MG63 (cell line): ENCODE measurements at regions not wholly inside any gene's neighbourhood (a gene's known extent, or its start where the extent isn't known, plus 50 kb on each side); places are given as distances from the start of the nearest gene placed in this dataset.
"Not testable (repeated sequence)": the region's sequence is repeated elsewhere in the genome, so short reads cannot be mapped to it uniquely, and the experiment has no call there.

Source experiments
- DNase-seq: peaks from one replicate; pipeline ENCODE4 v3.0.0-alpha.2; 2020
- H3K27me3 ChIP-seq: fragments of 250-450 bp; sonication (Bioruptor Pico); 2 replicates; pipeline ENCODE4 v1.5.1; 2020; ENCODE audit warnings: mild to moderate bottlenecking, moderate library complexity
- H3K36me3 ChIP-seq: fragments of 250-450 bp; sonication (Bioruptor Pico); 2 replicates; pipeline ENCODE4 v1.5.1; 2020; ENCODE audit warnings: mild to moderate bottlenecking, moderate library complexity
- H3K4me3 ChIP-seq: fragments of 250-450 bp; sonication (Bioruptor Pico); 2 replicates; pipeline ENCODE4 v1.5.1; 2020; ENCODE audit warnings: mild to moderate bottlenecking, moderate library complexity
- H3K9me3 ChIP-seq: fragments of 250-450 bp; sonication (Bioruptor Pico); 2 replicates; pipeline ENCODE4 v1.5.1; 2020; ENCODE audit warnings: mild to moderate bottlenecking, moderate library complexity

DNA sequence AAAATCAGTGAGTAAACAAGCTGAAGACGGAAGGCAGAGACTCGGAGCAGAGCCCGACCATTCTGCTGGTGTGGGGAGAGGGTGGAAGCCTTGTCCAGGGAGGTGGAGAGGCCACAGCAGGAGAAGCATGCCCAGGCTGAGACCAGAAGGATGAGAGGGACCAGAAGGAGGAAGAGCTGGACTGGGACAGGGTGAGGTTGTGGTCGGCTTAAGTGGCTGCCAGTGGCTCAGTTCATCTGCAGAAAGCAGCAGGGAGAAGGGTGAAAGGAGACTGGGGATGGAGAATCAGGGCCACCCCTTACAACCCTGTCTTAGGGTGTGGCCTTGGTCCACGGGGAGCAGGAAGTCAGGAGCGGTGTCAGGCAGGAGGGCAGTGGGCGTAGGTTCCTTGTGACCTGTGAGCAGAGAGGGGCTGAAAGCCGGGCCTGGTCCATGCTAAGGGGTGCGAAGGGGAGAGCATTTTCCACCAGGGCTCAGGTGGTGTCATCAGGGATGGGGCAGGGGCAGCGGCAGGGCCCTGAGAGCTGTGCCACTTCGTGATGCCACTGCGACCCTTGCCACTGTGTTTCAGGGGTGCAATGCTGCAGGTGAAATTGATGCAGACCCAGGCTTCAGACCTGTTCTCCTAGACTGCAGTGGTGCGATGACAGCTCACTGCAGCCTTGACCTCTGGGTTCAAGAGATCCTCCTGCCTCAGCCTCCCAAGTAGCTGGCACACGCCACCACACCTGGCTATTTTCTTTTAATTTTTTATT, 81.1 kb downstream of the TTLL2 start:
- no peaks in the 10 kb centered on the region for H3K9me3 ChIP-seq
- H3K4me3 ChIP-seq: no peak overlapping the region
- no peaks in the 10 kb centered on the region for H3K27me3 ChIP-seq
- no peak for DNase-seq
- H3K36me3 ChIP-seq: no peaks in the 10 kb centered on the region

DNA sequence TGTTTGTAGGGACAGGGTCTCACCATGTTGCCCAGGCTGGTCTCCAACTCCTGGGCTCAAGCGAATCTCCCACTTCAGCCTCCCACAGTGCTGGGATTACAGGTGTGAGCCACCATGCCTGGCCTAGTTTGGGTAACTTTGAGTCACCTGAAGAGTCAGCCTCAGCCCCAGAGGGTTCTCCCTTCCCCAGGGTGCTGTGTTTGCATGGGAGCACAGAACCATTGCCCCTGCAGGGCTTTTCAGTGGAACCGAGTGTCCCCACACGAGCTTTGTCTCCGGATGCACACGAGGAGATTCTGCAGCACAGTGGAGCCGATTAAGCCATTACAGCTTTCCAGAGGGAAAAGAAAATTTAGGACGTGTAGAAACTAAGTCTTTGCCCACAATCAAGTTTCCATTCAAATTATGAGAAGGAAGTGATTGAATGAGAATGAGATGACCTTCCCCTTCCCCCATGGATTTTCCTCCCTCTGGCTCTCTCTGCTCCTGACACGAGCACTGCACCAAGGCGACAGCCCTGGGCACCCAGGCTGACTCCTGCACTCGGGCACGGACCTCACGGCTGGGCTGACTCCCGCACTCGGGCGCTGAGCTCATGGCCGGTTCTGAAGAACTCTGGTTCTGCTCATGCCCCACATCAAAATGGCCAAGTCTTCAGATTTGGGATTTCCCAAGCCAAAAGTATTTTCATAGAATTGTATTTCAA, 81.8 kb downstream of the TTLL2 start:
- H3K36me3 ChIP-seq, H3K27me3 ChIP-seq, H3K9me3 ChIP-seq, H3K4me3 ChIP-seq, DNase-seq: not testable (repeated sequence)

DNA sequence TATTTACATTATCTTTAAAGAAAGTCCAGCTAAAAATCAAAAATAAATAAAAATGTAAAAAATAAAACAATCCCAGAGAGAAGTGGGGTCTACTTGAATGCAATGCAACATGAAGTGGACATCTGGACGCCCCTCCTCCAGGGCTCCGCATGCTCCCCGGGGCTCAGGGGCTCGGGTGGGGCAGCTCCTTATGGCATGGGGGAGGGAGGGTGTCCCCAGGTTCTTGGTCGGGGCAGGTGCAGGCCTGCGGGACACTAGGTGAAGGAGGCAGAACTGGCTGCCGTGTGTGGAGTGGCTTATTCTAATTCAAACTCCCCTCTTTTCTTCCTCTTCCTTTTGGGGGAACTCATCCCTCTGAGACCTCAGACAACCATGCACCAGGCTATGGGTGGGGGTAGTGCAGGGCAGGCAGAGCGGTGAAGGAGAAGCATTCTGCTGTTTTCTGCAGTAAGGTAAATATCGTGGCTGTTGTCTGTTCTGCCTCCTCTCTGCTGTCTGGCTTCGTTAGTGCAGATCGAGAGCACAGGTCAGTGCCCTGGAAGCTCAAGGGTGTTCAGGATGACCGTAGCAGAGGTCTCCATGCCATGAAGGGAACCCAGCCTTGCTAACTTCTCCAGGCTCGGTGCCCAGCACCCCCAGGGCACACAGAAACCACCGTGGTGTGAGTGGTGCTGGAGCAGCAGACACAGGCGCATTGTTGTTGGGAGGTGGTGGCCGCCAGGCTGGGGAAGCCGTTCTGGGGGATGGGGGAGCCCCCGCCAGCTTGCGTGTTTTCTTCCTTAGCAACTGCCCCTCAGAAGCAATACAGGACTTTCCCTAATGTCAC, 82.6 kb downstream of the TTLL2 start:
- H3K9me3 ChIP-seq: no peaks in the 10 kb centered on the region

DNA sequence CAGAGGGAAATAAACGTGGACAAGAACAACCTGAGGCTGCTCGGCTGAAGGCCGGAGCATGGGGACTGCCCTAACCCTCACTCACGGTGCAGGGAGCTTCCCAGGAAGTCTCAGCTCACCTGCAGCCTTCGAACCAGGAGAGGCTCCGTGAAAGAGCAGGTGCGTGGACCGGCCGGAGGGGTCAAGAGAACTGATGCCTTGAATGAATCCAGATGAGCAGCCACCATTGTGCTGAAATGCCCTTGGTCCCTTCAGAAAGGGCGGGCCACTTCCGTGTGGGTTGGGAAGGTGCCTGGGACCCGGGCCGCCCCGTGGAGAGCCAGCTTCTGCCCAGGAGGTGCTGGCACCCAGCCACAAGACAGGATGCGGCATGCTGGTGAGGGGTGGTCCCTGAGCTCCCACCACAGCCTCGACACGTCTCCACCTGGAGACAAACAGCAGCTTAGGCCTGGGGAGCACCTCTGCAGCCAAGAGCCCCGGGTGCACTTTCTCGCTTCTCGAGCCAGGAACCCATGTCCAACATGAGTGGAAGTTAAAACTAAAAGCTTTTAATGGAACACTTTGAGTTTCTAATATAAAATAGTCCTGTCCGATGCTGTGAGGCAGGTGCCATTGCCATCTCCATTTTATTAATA, 83.5 kb downstream of the TTLL2 start:
- Histone ChIP-seq H3K27me3 (no peaks in the 10 kb centered on the region; the same call in 1 of the 2 replicates), H3K36me3 (no peaks in the 10 kb centered on the region), H3K9me3 (no peaks in the 10 kb centered on the region), H3K4me3 (no peak overlapping the region)
- no peak for DNase-seq

More for the DNA sequence above, 82.6 kb downstream of the TTLL2 start:
- H3K36me3 ChIP-seq: no peaks in the 10 kb centered on the region
- no peaks in the 10 kb centered on the region; the same call in 1 of the 2 replicates for H3K27me3 ChIP-seq
- DNase-seq: no peak
- H3K4me3 ChIP-seq: no peak overlapping the region

DNA sequence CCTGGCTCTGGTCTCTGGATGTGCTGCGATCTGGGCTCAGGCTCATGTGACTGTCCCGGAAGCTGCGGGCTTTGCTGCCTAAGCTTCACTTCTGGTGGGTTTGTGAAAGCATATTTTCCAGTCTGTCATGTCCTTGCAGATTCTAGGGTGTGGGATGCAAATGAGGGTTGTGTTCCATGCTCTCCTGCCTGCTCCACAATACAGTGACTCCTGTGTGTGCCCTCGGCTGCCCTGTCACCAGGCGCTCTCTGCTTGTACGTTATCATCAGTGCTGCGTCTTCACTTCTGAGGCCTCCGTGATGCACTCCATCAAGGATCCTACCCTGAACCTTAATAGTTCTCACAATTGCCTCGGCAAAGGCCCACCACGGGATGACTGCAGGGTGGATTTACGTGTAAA, 84.2 kb downstream of the TTLL2 start:
- H3K36me3 ChIP-seq: no peaks in the 10 kb centered on the region
- H3K9me3 ChIP-seq: no peaks in the 10 kb centered on the region
- H3K4me3 ChIP-seq: no peak overlapping the region
- DNase-seq: no peak
- H3K27me3 ChIP-seq: no peaks in the 10 kb centered on the region; the same call in 1 of the 2 replicates

DNA sequence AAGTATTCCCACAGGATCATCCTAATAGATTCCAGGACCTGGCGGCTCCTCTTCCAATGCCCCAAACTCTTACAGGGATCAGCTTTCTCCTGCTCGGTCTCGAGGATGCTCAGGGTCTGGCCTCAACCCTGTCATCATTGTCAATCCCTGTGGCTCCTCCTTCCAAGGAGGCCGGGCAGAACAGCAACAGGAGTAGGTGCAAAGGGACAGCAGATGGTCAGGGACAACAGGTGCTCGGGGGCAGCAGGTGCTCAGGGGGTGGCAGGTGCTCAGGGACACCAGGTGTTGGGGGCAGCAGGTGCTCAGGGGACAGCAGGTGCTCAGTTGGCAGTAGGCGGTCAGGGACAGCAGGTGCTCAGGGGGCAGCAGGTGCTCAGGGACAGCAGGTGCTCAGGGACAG, 84.8 kb downstream of the TTLL2 start:
- H3K4me3 ChIP-seq: no peak overlapping the region
- H3K27me3 ChIP-seq: no peaks in the 10 kb centered on the region; the same call in 1 of the 2 replicates
- H3K36me3 ChIP-seq: no peaks in the 10 kb centered on the region
- H3K9me3 ChIP-seq: no peaks in the 10 kb centered on the region
- DNase-seq: no peak

DNA sequence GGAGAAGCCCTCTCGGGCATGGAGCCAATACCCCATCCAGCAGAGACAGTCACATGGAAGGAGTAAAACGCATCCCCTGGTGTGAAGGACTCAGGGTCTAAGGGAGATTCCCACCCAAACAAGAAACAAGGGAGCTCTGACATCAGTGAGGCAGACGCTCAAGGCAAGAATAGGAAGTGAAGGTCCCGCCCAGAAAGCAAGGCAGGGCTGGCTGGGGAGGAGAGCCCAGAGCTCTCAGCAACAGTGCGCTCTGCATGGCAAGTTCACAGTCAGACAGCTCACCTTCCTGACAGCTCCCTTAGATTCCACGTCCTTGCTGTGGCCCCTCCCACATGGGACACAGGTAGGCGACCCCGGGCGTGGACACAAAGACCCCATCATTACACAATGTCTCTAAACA, 85.6 kb downstream of the TTLL2 start:
- Histone ChIP-seq H3K9me3 (no peaks in the 10 kb centered on the region), H3K36me3 (no peaks in the 10 kb centered on the region), H3K27me3 (no peaks in the 10 kb centered on the region; the same call in 1 of the 2 replicates), H3K4me3 (no peak overlapping the region)
- DNase-seq: no peak

DNA sequence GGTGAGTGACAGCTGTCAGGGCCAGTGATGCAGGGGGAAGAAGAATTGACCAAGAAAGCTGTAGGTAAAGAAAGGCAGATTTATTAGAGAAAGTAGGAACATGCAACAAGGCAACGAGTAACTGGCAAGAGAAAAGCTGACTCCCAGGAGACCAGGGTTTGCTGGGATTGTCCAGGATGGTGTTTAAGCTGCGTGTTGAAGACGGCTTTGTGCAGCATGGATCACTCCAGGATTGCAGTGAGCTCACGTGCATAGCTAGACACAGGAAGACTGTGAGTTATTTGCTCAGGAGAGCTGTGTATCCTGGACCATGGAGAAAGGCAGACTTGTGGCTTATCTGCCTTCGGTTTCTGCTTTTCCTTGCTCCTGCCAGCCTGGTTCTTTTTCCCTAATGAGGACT, 87.6 kb downstream of the TTLL2 start:
- Histone ChIP-seq H3K36me3 (no peaks in the 10 kb centered on the region), H3K27me3 (no peaks in the 10 kb centered on the region; the same call in 1 of the 2 replicates), H3K9me3 (no peaks in the 10 kb centered on the region), H3K4me3 (no peak overlapping the region)
- no peak for DNase-seq

DNA sequence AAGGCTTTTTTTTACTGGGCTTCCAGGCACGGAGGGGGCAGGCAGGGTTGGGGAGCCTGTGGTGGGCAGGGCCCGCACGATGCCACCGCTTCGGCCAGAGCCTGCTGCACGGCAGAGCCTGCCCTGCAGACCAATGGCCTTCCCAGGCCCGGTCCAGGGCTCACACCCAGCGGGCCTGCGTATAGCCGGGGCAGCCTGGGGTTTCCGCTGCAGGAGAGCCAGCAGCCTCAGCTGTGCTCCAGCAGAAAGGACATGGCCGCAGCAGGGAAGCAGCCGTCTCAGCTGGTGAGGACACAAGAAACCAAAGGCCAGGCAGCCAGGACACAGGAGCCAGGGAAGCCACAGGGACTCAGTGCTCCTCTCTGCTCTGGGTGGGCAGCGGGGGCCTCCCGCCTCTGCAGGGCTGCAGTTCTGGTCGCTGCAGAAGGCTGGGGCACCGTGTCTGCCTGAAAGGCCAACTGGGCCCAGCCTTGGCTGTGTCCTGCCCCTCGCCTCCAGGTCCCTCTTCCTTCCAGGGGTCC, 90.6 kb downstream of the TTLL2 start:
- no peak for DNase-seq
- H3K36me3 ChIP-seq: no peaks in the 10 kb centered on the region
- peaks cover 3% of the 10 kb centered on the region; the same call in 1 of the 2 replicates for H3K27me3 ChIP-seq
- no peak overlapping the region for H3K4me3 ChIP-seq
- H3K9me3 ChIP-seq: no peaks in the 10 kb centered on the region

DNA sequence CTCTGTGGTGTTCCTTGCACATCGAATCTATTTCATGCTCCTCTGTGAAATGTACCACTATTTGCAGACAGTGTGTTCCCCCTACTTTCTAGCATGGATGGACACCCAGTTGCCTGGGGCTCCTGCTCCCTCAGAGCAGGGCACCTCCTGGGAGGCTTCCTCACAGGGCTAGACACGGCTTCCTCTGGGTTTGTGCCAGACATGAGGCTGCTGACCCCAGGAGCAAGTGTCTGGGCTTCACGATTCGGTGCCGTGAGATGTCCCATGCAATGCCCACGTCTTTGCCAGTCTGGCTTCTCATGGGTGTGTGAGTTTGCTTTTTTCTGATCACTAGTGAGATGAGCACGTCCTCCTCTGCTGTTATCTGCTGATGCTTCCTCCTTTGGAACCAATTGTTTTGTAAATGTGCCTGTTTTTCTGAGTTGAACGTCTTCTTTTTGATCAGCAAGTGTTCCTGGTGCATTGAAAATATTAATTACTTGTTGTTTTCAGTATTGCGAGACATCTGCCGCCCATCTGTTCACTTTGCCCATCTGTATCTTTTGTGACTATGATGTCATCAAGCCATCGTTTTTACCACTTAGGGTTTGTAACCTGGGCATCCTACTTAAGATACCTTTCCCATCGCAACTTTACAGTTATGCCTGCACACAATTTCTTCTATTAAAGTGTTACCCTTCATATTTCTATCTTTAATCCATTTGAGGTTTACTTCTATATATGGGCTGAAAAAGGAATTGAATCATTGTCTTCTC, 92.0 kb downstream of the TTLL2 start:
- H3K4me3 ChIP-seq: no peak overlapping the region

DNA sequence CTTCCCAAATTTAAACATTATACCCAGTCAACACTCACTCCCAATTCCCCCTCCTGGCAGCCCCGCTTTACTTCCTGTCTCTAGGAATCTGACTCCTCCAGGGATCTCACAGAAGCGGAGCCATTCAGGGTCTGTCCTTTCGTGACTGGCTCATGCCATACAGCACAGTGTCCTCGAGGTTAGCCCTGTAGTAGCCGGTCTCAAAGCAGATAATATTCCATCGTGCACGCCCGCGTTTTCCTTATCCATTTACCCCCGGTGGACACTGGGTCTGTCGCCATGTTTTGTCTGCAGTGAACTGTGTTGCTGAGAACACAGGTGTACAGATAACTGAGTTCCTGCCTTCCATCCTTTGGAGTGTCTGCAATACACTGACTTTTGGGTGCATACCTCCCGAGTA, 95.3 kb downstream of the TTLL2 start:
- no peaks in the 10 kb centered on the region for H3K9me3 ChIP-seq
- 0 out of 2 replicates have a peak, but pooled peaks cover 3% of the 10 kb centered on the region for H3K27me3 ChIP-seq
- H3K36me3 ChIP-seq: no peaks in the 10 kb centered on the region
- DNase-seq: no peak
- H3K4me3 ChIP-seq: no peak overlapping the region

More for the DNA sequence above, 92.0 kb downstream of the TTLL2 start:
- Histone ChIP-seq H3K9me3 (no peaks in the 10 kb centered on the region), H3K36me3 (no peaks in the 10 kb centered on the region), H3K27me3 (peaks cover 3% of the 10 kb centered on the region; the same call in 1 of the 2 replicates)
- no peak for DNase-seq

DNA sequence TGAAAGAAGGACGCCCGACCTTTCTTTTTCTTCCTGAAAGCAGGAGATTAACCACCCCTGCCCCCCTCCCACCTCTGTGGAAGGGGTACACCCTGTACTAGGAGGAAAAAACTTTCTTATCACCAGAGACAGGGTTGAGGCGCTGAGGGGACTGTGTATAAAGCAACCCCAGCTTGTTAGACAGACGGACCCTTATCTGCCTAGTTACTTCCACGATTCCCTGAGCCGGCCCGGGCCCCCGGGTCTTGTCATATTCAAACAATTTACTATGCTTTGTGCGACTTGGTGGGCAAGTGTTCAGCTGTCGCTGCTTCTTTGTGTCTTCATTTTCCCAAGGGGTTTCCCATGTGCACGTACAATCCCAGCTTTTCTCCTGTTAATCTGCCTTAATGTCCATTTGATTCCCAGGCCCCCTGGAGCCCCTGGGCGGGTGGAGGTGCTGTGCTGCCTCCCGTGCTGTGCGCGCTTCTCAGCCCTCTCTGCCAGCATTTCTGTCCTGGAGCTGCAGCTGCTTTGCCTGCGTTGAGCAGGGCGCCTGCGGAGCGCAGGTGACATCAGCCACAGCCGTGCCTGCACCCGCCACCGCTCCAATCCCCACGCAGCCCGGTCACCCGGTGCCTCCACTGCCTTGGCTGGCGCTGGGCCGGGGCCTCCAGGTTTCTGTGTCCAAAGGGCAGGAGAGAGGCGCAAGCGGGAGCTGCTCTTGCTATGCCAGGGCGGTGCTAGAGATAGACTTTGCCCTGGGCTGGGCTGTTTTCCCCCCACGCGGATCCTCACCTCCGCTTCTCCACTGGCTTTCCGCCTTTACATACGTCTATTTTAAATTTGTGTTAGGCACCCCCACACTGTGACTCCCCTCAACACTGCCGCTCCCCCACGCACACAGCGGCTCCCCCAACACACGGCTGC, 96.2 kb downstream of the TTLL2 start:
- Histone ChIP-seq H3K9me3 (no peaks in the 10 kb centered on the region), H3K36me3 (no peaks in the 10 kb centered on the region), H3K4me3 (no peak overlapping the region), H3K27me3 (0 out of 2 replicates have a peak, but pooled peaks cover 3% of the 10 kb centered on the region)
- no peak for DNase-seq

DNA sequence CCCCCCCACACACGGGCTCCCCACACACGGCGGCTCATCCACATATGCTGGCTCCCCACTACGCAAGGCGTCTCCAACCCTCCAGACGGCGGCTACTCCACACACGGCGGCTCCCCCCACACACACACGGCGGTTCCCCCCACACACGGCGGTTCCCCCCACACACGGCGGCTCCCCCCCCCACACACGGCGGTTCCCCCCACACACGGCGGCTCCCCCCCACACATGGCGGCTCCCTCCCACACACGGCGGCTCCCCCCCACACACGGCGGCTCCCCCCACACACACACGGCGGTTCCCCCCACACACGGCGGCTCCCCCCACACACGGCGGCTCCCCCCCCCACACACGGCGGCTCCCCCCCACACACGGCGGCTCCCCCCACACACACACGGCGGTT, 97.1 kb downstream of the TTLL2 start:
- H3K9me3 ChIP-seq, H3K27me3 ChIP-seq, H3K4me3 ChIP-seq, H3K36me3 ChIP-seq, DNase-seq: not testable (repeated sequence)

DNA sequence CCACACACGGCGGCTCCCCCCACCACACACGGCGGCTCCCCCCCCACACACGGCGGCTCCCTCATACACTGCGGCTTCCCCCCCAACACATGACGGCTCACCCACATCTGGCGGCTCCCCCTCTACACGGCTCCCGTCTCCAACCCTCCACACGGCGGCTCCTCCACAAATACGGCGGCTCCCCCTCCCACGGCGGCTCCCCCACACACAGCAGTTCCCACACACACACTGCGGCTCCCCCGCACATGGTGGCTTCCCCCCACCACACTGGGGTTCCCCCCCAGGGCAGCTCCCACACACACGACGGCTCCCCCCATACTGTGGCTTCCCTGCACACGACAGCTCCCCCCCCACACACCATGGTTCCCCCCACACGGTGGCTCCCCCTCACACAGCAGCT, 98.0 kb downstream of the TTLL2 start:
- H3K27me3 ChIP-seq: 0 out of 2 replicates have a peak, but pooled peaks cover 1% of the 10 kb centered on the region
- no peaks in the 10 kb centered on the region for H3K9me3 ChIP-seq
- H3K4me3 ChIP-seq: no peak overlapping the region
- no peaks in the 10 kb centered on the region for H3K36me3 ChIP-seq
- no peak for DNase-seq
